ENCODE measurements at regions not wholly inside any gene's neighbourhood (a gene's known extent, or its start where the extent isn't known, plus 50 kb on each side); places are given as distances from the start of the nearest gene placed in this dataset.

DNA sequence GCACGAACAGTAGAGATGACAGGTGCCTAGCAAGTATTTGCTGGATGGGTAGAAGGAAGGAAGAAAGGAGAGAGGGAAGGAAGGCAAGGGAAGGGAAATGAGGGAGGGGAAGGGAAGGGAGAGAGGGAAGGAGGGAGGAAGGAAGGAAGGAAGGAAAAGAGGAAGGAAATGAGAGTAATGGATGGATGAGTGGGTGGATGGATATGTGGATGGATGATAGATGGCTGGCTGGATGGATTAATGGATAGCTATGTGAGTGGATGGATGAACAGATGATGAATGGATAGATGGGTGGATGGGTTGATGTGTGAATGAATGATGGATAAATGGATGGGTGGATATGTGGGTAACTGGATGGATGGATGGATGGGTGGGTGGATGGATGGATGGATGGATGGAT, 125.9 kb upstream of the FGF3 start:
- TF ChIP-seq POLR2AphosphoS5 (IDR thresholded peaks at IDR 0.05; ENCODE audit: low read depth, low read length) (no peak), TAF1 (IDR thresholded peaks at IDR 0.05; ENCODE audit: low read depth, low read length) (no peak), POLR2A (IDR thresholded peaks at IDR 0.05; ENCODE audit: low read depth, low read length) (no peak), SPI1 (IDR thresholded peaks at IDR 0.05; ENCODE audit: low read depth, low read length) (no peak), PAX5 (IDR thresholded peaks at IDR 0.05; ENCODE audit: insufficient read depth, low read length, severe bottlenecking) (no peak)

Measured in GM12891 (cell line).